ENCODE measurements at regions not wholly inside any gene's neighbourhood (a gene's known extent, or its start where the extent isn't known, plus 50 kb on each side); places are given as distances from the start of the nearest gene placed in this dataset.

- TF ChIP-seq, protein P1, sequence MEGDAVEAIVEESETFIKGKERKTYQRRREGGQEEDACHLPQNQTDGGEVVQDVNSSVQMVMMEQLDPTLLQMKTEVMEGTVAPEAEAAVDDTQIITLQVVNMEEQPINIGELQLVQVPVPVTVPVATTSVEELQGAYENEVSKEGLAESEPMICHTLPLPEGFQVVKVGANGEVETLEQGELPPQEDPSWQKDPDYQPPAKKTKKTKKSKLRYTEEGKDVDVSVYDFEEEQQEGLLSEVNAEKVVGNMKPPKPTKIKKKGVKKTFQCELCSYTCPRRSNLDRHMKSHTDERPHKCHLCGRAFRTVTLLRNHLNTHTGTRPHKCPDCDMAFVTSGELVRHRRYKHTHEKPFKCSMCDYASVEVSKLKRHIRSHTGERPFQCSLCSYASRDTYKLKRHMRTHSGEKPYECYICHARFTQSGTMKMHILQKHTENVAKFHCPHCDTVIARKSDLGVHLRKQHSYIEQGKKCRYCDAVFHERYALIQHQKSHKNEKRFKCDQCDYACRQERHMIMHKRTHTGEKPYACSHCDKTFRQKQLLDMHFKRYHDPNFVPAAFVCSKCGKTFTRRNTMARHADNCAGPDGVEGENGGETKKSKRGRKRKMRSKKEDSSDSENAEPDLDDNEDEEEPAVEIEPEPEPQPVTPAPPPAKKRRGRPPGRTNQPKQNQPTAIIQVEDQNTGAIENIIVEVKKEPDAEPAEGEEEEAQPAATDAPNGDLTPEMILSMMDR (IDR thresholded peaks at IDR 0.05; ENCODE audit: low read length) = no peak
- TF ChIP-seq EZH2phosphoT487 (IDR thresholded peaks at IDR 0.05; ENCODE audit: low read length) = no peak
Observed at GRCh38 chr9:27653957-27654356, 80.7 kb upstream of the C9orf72 start.
